MM.1S (cell line): ENCODE measurements at regions not wholly inside any gene's neighbourhood (a gene's known extent, or its start where the extent isn't known, plus 50 kb on each side); places are given as distances from the start of the nearest gene placed in this dataset.

Source experiments
- CTCF ChIP-seq: fragments of 300-600 bp; sonication (generic); IDR thresholded peaks from 2 replicates; pipeline ENCODE4 v1.5.1; 2016; ENCODE audit warnings: antibody characterized with exemption, low read length, mixed read lengths
- EZH2 ChIP-seq: fragments of 300-600 bp; sonication (generic); optimal IDR thresholded peaks from 2 replicates; pipeline ENCODE3; 2017; ENCODE audit warnings: low read depth, mild to moderate bottlenecking, antibody characterized with exemption, low read length, mixed read lengths

- TF ChIP-seq CTCF (no peak), EZH2 (no peak)
Observed at GRCh38 chr12:62163368-62163767, 96.8 kb upstream of the USP15 start.
